HepG2 (cell line): ENCODE measurements at regions not wholly inside any gene's neighbourhood (a gene's known extent, or its start where the extent isn't known, plus 50 kb on each side); places are given as distances from the start of the nearest gene placed in this dataset.

Experiments
- ATAC-seq: fragments of 200-7000 bp; cut with Tn5 transposase; 3 replicates; pipeline ENCODE4 v1.9.1; 2020; ENCODE audit warnings: mild to moderate bottlenecking, moderate library complexity
- BruUV-seq: library from RNA; stranded (reverse); fragments of 400-500 nt; replicated peaks from 2 replicates; lab custom pipeline; 2021; lab: Mats Ljungman, UMichigan
- CTCF ChIA-PET: fragments of 300-600 bp; formaldehyde crosslinking; extraction: SDS; loops from one replicate; lab custom pipeline; 2021; ENCODE audit warnings: low total read pairs, inconsistent platforms, low intra/inter-chr PET ratio; lab: Yijun Ruan, JAX
- POLR2A ChIA-PET: fragments of 350-600 bp; sonication (Branson Sonifier 250); formaldehyde crosslinking; loops from one replicate; lab custom pipeline; 2020; ENCODE audit warnings: antibody characterized with exemption, inconsistent platforms; lab: Yijun Ruan, JAX
- DNase-seq: peaks from one replicate; pipeline ENCODE4 v3.0.0-alpha.2; 2015; ENCODE audit warnings: low spot score
- FAIRE-seq: peaks from 3 replicates; lab custom pipeline; 2011; peaks lifted over from hg19 to GRCh38; lab: Jason Lieb, UNC
- H2AFZ ChIP-seq: one replicate; pipeline ENCODE4 v1.6.1; 2011; ENCODE audit warnings: low read length, inconsistent platforms
- H3K27ac ChIP-seq: fragments of 300-600 bp; 3 replicates; pipeline ENCODE4 v1.8.0; 2011; ENCODE audit warnings: mixed run types, mild to moderate bottlenecking, mixed read lengths, low read length, inconsistent platforms; ENCODE audit not compliant: insufficient read depth; ENCODE audit errors: extremely low read length
- H3K27me3 ChIP-seq, 2 experiments: fragments of 200-600 bp in 1 of 2; 2 replicates in 1 of 2; 3 replicates in 1 of 2; pipeline versions ENCODE4 v1.6.0 to v1.8.0; 2011; ENCODE audit warnings: low read length in 2 of 2, mild to moderate bottlenecking in 2 of 2, moderate library complexity in 2 of 2, inconsistent platforms in 1 of 2; ENCODE audit not compliant: insufficient read depth in 2 of 2, control insufficient read depth in 1 of 2
- H3K36me3 ChIP-seq, 2 experiments: fragments of 200-600 bp in 1 of 2; replicated peaks in 1 of 2; 2 replicates in 1 of 2; 3 replicates in 1 of 2; pipeline versions ENCODE4 v1.5.1 to v1.8.0; 2011; ENCODE audit warnings: low read length in 2 of 2, inconsistent platforms in 1 of 2; ENCODE audit not compliant: insufficient read depth in 2 of 2, control insufficient read depth in 1 of 2
- H3K4me1 ChIP-seq: 2 replicates; pipeline ENCODE4 v1.5.1; 2012; ENCODE audit warnings: low read length, inconsistent platforms; ENCODE audit not compliant: insufficient read depth
- H3K4me2 ChIP-seq: 2 replicates; pipeline ENCODE4 v1.6.0; 2011; ENCODE audit warnings: low read depth, low read length, inconsistent platforms
- H3K4me3 ChIP-seq, 3 experiments: fragments of 200-600 bp in 1 of 3; sonication (generic), shearing (Covaris generic) in 1 of 3; replicated peaks in 1 of 3; 2 replicates each; pipeline ENCODE4 v1.5.1; 2011 to 2016; ENCODE audit warnings: low read length in 3 of 3, inconsistent platforms in 2 of 3, low read depth in 2 of 3, mild to moderate bottlenecking in 2 of 3, control low read depth in 1 of 3, mixed read lengths in 1 of 3; ENCODE audit not compliant: insufficient read depth in 1 of 3
- H3K79me2 ChIP-seq: one replicate; pipeline ENCODE4 v1.6.1; 2011; ENCODE audit warnings: low read length, inconsistent platforms; ENCODE audit not compliant: insufficient read depth
- H3K9ac ChIP-seq: 2 replicates; pipeline ENCODE4 v1.6.0; 2011; ENCODE audit warnings: mild to moderate bottlenecking, low read depth, low read length, inconsistent platforms; ENCODE audit not compliant: insufficient read depth
- H3K9me3 ChIP-seq: 2 replicates; pipeline ENCODE4 v1.5.1; 2012; ENCODE audit warnings: mild to moderate bottlenecking, low read length
- H4K20me1 ChIP-seq: 2 replicates; pipeline ENCODE4 v1.6.0; 2011; ENCODE audit warnings: inconsistent platforms, mild to moderate bottlenecking, low read length, moderate library complexity; ENCODE audit not compliant: insufficient read depth
- ATF2 ChIP-seq: sonication (generic); formaldehyde crosslinking; IDR thresholded peaks from 2 replicates; pipeline ENCODE4 v1.4.0; 2020; ENCODE audit warnings: missing genetic modification reagents
- ESRRA ChIP-seq: sonication (generic); formaldehyde crosslinking; IDR thresholded peaks from 2 replicates; pipeline ENCODE4 v1.5.1; 2020; ENCODE audit warnings: mild to moderate bottlenecking, low read depth, missing genetic modification reagents
- FOXM1 ChIP-seq: sonication (generic); formaldehyde crosslinking; IDR thresholded peaks from 2 replicates; pipeline ENCODE4 v1.5.0; 2020; ENCODE audit warnings: missing genetic modification reagents
- FOXO1 ChIP-seq: sonication (generic); formaldehyde crosslinking; IDR thresholded peaks from 2 replicates; pipeline ENCODE4 v1.4.0; 2020; ENCODE audit warnings: missing genetic modification reagents
- HOXD1 ChIP-seq: sonication (generic); formaldehyde crosslinking; IDR thresholded peaks from 2 replicates; pipeline ENCODE4 v1.5.0; 2020; ENCODE audit warnings: missing genetic modification reagents
- MAZ ChIP-seq, 2 experiments: sonication (generic) in 1 of 2; formaldehyde crosslinking in 1 of 2; IDR thresholded peaks; 2 replicates each; pipeline versions ENCODE4 v1.5.0 to v1.6.1; 2012 to 2020; ENCODE audit warnings: low read depth in 2 of 2, mild to moderate bottlenecking in 2 of 2, borderline replicate concordance in 1 of 2, improper control_type of control experiment in 1 of 2, low read length in 1 of 2, missing genetic modification reagents in 1 of 2, moderate library complexity in 1 of 2
- PRDM4 ChIP-seq: sonication (generic); formaldehyde crosslinking; IDR thresholded peaks from 2 replicates; pipeline ENCODE4 v1.9.0; 2021; ENCODE audit warnings: missing genetic modification reagents, borderline replicate concordance
- RFX3 ChIP-seq: IDR thresholded peaks from 2 replicates; pipeline ENCODE4 v1.6.1; 2016; ENCODE audit warnings: missing biosample characterization, missing genetic modification reagents
- SP1 ChIP-seq, 2 experiments: fragments of 450-650 bp in 1 of 2; sonication (generic) in 1 of 2; formaldehyde crosslinking in 1 of 2; IDR thresholded peaks; 2 replicates each; pipeline versions ENCODE4 v1.4.0 to v1.6.1; 2016 to 2020; ENCODE audit warnings: missing genetic modification reagents in 1 of 2
- TEAD3 ChIP-seq: optimal IDR thresholded peaks from 2 replicates; pipeline ENCODE3; 2016; ENCODE audit warnings: borderline replicate concordance
- ZBTB2 ChIP-seq: sonication (generic); formaldehyde crosslinking; IDR thresholded peaks from 2 replicates; pipeline ENCODE4 v1.8.0; 2022; ENCODE audit warnings: low read depth, missing genetic modification reagents
- ZFP36 ChIP-seq: fragments of 150-350 bp; IDR thresholded peaks from 2 replicates; pipeline ENCODE4 v1.6.1; 2018; ENCODE audit warnings: borderline replicate concordance, low read length, low read depth; ENCODE audit not compliant: partially characterized antibody
- ZNF230 ChIP-seq: sonication (generic); formaldehyde crosslinking; IDR thresholded peaks from 2 replicates; pipeline ENCODE4 v1.4.0; 2020; ENCODE audit warnings: mild to moderate bottlenecking, missing genetic modification reagents
- ZNF512B ChIP-seq: sonication (generic); formaldehyde crosslinking; IDR thresholded peaks from 2 replicates; pipeline ENCODE4 v1.5.1; 2020; ENCODE audit warnings: missing genetic modification reagents, mild to moderate bottlenecking, borderline replicate concordance
- WGBS: methylation state at CpG from one replicate; pipeline ENCODE4 v1.1.6; 2017; ENCODE audit warnings: low lambda C conversion rate; 5-methylcytosine and 5-hydroxymethylcytosine counted together
- in situ Hi-C: cut with HindIII; loops from 2 replicates; pipeline ENCODE4 v1.10.0; 2017; ENCODE audit warnings: low pct_unique_long_range_greater_than_20kb; ENCODE audit not compliant: extremely low pct_ligation_motif_present
- intact Hi-C: fragments of 100-400 bp; cut with micrococcal nuclease; formaldehyde crosslinking; loops from one replicate; pipeline ENCODE4 v1.10.0; 2022; ENCODE audit not compliant: unreplicated experiment

- H3K4me2 ChIP-seq: no peak overlapping the region
- H3K27ac ChIP-seq: no peak overlapping the region
- ATAC-seq (no peak), FAIRE-seq (no peak), DNase-seq (no peak)
- 0% methylated on average over 1 of the region's 1 CpG for WGBS
- ChIA-PET POLR2A (no interaction called here), CTCF (no interaction called here)
- intact Hi-C loops (no loop called here), in situ Hi-C loops (no loop called here)
- no peaks in the 10 kb centered on the region for H3K27me3 ChIP-seq
- H2AFZ ChIP-seq: no peak overlapping the region
- no peaks in the 10 kb centered on the region for H3K4me1 ChIP-seq
- no peak for TF ChIP-seq RFX3 (CRISPR knock-in tag)
- no peak for TF ChIP-seq ZFP36
- TF ChIP-seq FOXO1: no peak
- TF ChIP-seq ATF2: no peak
- TF ChIP-seq MAZ (IDR thresholded peaks at IDR 0.05; ENCODE audit: borderline replicate concordance, low read depth, low read length): no peak
- no peak for TF ChIP-seq MAZ (CRISPR knock-in tag; IDR thresholded peaks at IDR 0.05; ENCODE audit: low read depth)
- no peak for TF ChIP-seq HOXD1 (CRISPR knock-in tag)
- no peak for TF ChIP-seq ZBTB2 (CRISPR knock-in tag)
- TF ChIP-seq FOXM1 (CRISPR knock-in tag): no peak
- no peak for TF ChIP-seq ZNF230 (CRISPR knock-in tag)
- no peak for TF ChIP-seq SP1 (IDR thresholded peaks at IDR 0.05)
- TF ChIP-seq SP1 (CRISPR knock-in tag; IDR thresholded peaks at IDR 0.05): no peak
- TF ChIP-seq ZNF512B (CRISPR knock-in tag): no peak
- TF ChIP-seq ESRRA (CRISPR knock-in tag): no peak
- TF ChIP-seq PRDM4 (CRISPR knock-in tag): no peak
- TF ChIP-seq TEAD3 (CRISPR knock-in tag): no peak
- H3K9ac ChIP-seq: no peak overlapping the region
- H4K20me1 ChIP-seq: no peaks in the 10 kb centered on the region
- no peaks in the 10 kb centered on the region for H3K36me3 ChIP-seq
- no TSS peak for BruUV-seq
- H3K4me3 ChIP-seq: no peak overlapping the region
- no peaks in the 10 kb centered on the region for H3K9me3 ChIP-seq
- H3K79me2 ChIP-seq: no peaks in the 10 kb centered on the region
These were observed 192.4 kb upstream of the MPPED2 start for GRCh38 chr11:30778596-30778995.
